HG03196 (cell line): ENCODE measurements at regions not wholly inside any gene's neighbourhood (a gene's known extent, or its start where the extent isn't known, plus 50 kb on each side); places are given as distances from the start of the nearest gene placed in this dataset.

Experiments
- ATAC-seq: cut with Tn5 transposase; IDR thresholded peaks from one replicate; pipeline ENCODE4 v1.9.1; 2021; ENCODE audit not compliant: unreplicated experiment

- no peak for ATAC-seq
Measured at GRCh38 chr2:220309215-220309614, 681.8 kb downstream of the SLC4A3 start.

DNA sequence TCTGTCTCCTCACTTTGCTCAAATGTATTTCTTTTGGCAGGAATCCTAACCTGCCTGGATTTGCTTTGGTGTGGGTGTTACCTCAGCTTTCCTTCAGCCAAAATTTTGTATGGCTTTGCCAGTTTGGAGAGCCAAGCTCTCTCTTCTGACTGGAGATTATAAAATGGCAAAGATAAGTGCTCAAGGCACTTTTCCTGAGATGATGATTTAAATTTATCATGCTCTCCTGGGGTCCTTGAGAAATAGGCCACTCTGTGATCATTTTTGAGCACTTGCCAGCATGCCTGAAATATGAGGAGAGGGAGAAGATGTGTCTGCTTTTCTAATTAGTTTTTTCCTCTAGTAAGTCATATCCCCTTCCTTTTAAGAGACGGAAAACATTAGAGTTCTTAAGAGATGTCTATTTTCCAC lies 683.0 kb downstream of the SLC4A3 start:
- no peak for ATAC-seq

DNA sequence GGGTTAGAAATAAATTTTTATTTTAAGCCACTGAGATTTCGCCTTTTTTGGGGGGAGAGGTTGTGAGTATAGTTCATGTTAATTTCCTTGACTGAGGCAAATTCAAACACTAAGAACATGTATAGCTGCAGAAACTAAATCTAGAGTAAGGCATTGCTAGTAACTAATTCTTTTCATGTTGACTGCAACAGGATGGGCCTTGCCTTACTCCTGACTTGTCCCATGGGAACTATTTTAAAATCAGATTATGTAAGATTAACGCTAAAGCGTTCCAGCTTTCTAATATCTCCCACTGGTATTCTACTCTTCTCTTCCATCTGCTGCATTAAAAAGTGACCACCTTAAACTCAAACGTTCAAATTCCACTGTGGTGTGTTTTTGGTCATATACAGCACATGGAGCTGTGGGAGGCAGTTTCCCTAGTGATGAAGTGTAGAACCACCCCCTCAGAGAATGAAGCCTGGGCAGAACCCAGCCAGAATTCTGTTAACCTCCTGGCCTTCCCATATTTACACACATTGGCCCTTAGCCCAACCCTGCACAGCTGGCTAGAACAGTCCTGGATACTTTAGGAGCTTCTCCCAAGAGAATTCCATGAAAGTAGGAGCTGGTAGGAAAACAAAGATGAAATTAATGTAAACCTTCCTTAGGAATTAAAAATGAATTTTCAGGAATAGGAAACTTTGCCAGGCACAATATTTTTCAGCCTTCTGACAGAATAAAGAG lies 687.8 kb downstream of the SLC4A3 start:
- ATAC-seq, result no peak

GRCh38 chr2:220318037-220318436 lies 690.6 kb downstream of the SLC4A3 start:
- ATAC-seq, result no peak

DNA sequence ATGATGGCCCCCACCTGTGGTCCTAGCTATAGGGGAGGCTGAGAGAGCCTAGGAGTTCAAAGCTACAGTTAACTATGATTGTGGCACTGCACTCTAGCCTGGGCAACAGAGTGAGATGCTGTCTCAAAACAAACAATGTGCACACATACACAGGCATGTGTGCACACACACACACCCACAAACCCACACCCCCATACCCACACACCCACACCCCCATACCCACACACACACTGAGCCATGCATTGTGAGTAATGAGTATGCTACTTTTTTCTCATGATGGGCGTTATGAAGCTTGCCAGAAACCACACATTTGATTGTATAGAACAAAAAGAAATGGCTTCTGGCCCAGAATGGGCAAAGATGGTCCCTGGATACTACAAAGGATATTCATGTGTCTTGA lies 691.1 kb downstream of the SLC4A3 start:
- ATAC-seq, result no peak

DNA sequence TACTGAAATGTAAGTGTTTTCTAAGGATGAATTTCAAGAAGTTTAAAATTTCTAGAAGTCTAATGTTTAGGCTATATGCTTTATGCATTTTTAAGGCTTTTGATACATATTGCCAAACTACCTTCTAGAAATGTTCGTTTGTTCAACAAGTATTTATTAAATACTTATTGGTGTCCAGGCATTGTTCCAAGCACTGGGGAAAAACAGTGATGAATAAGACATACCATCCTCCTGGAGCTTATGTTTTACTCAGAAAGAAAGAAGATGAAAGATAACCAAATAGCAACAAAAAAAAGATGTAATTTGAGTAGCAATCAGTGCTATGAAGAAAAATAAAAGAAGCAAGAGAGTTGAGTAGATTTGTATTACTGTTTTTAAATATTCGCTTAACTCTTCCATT lies 692.9 kb downstream of the SLC4A3 start:
- ATAC-seq, result no peak

- no peak for ATAC-seq
Measured at GRCh38 chr2:220332886-220333285, 705.5 kb downstream of the SLC4A3 start.

- no peak for ATAC-seq
Measured at GRCh38 chr2:220334210-220334609, 706.8 kb downstream of the SLC4A3 start.

DNA sequence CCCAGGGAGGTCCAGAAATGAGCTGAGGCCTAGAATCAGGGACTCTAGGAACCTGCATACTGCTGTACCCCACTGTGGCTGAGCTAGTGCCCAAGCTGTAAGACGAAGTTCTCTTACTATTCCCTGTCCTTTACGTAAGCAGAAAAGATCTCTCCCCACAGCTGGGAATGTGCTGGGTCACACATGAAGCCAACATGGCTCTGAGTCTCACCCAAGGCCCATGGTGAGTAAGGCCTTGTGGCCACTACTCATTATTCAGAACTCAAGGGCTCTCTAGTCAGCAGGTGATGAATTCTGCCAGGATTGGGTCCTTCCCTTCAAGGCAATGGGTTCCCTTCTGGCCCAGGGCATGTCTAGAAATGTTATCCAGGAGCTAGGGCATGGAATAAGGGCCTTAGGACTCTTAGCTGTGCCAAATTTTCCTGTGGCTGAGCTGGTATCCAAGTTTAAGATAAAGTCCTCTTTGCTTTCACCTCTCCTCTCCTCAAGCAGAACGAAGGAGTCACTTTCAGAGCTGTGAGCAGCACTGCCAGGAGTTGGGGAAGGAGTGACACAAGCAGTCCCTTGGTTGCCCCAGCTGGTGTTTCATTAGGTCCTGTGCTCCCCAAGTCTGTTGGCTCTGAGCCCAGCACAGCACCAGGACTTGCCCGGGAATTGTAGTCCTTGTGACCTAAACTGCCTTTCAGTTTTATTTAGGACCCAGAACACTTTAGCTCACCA lies 707.6 kb downstream of the SLC4A3 start:
- ATAC-seq, result no peak

DNA sequence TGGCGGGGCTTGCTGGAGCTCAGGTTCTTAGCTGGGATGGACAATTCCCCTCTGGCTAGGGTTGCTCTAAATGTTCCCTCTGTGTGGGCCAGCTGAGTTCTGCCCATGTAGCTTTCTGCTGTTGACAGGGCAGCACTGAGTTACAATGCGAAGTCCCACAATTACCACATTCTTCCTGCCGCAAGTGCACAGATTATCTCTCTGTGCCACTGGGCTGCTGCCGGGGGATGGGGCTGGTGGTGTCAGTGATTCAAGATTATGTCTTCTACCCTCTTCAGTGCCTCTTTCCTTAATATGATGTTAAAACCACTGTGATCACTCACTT lies 708.1 kb downstream of the SLC4A3 start:
- no peak for ATAC-seq

DNA sequence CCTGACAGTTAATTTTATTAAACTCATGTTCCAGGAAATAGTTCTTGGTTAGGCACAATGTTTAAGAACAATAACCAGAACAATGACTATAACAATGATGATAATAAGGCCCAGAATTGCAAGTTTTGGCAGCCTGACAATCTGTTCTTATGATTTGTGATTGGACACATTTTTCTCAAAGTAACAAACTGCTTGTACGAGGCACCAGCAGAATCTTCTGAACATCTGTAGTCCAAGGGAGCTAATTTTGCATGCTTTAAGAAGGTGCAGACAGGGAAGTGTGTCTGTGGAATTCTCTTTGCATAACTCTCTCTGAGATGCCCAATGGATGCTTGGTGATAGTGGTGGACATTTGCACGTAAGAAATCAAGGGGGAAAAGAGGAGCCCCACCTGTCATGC lies 709.3 kb downstream of the SLC4A3 start:
- ATAC-seq, result no peak

DNA sequence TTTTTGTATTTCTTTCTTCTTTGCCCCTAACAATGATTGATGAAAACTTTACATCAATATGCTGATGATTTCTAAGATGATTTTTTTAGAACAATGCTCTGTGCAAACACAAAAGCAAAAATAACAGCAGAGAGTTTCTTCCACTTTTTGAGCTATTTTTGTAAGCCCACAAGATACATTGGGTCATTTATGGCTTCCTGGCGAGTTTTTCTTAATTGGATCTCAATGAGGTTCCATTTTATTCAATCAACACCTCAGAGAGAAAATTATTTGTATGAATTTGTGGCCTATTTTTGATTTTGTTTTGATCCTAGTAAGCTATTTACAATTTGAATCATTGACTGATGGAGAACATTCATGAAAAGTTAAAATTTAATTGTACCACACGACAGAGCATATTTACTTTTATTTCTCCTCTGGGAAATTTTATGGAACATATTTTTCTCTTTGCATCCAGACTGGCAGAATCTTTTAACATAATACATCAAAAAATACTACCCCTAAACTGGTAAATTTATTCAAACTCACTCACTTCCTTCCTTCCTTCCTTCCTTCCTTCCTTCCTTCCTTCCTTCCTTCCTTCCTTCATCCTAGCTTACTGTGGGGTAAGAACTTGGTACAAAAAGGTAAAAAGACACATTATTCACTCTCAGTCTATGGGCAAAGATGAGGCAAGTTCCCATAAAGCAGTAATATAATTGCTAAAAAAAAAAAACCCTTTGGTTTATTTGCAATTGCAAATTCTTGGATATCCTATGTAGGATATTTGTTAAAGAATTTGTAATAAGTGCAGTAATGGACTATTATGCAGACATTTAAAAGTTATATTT lies 710.4 kb downstream of the SLC4A3 start:
- ATAC-seq, result no peak

DNA sequence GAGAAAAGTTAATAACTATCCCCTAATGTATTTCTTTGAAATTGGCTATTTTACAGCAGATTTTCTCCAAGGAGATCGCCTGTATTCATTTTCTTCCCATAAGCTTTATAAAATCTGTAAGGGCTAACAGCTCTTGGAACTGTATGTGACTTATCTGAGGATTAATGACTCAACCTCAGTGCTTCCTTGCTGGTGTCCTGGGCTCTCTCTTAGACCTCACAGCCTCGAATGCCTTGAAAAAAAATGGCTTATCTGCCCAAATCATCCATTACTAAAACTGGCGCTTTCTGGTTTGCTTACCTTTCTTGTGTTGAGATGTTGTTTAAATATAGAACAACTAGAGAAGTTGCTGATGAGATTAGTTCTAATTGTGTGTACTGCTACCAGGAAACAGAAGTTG lies 713.6 kb downstream of the SLC4A3 start:
- no peak for ATAC-seq

- ATAC-seq, result no peak
Measured at GRCh38 chr2:220346919-220347318, 719.5 kb downstream of the SLC4A3 start.

GRCh38 chr2:220347626-220348025 lies 720.2 kb downstream of the SLC4A3 start:
- ATAC-seq, result no peak

GRCh38 chr2:220348206-220348605 lies 720.8 kb downstream of the SLC4A3 start:
- ATAC-seq, result no peak

- no peak for ATAC-seq
Measured at GRCh38 chr2:220353897-220354296, 726.5 kb downstream of the SLC4A3 start.

- no peak for ATAC-seq
Measured at GRCh38 chr2:220356076-220356475, 728.6 kb downstream of the SLC4A3 start.

GRCh38 chr2:220365023-220365422 lies 737.6 kb downstream of the SLC4A3 start:
- ATAC-seq, result no peak

DNA sequence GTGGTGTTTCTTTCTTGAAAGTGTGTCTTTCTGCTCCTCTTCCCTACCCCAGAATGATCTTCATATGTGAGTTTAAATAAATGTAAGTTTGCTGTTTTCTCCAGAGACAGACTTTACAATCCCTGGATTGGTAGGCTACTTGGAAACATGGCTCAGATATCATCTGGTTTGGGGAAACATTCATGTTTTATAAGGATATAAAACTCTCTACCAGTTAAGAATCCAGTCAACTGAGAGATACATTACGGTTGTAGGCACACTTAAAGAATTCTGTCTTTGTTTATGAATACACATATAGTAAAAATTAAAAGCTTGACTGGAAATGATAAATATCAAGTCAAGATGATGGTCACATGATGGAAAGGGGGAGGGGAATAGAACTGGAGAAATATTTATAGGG lies 739.3 kb downstream of the SLC4A3 start:
- no peak for ATAC-seq

- ATAC-seq, result no peak
Measured at GRCh38 chr2:220370764-220371163, 743.3 kb downstream of the SLC4A3 start.

GRCh38 chr2:220371211-220371610 lies 743.8 kb downstream of the SLC4A3 start:
- no peak for ATAC-seq
